ENCODE measurements at regions not wholly inside any gene's neighbourhood (a gene's known extent, or its start where the extent isn't known, plus 50 kb on each side); places are given as distances from the start of the nearest gene placed in this dataset.

DNA sequence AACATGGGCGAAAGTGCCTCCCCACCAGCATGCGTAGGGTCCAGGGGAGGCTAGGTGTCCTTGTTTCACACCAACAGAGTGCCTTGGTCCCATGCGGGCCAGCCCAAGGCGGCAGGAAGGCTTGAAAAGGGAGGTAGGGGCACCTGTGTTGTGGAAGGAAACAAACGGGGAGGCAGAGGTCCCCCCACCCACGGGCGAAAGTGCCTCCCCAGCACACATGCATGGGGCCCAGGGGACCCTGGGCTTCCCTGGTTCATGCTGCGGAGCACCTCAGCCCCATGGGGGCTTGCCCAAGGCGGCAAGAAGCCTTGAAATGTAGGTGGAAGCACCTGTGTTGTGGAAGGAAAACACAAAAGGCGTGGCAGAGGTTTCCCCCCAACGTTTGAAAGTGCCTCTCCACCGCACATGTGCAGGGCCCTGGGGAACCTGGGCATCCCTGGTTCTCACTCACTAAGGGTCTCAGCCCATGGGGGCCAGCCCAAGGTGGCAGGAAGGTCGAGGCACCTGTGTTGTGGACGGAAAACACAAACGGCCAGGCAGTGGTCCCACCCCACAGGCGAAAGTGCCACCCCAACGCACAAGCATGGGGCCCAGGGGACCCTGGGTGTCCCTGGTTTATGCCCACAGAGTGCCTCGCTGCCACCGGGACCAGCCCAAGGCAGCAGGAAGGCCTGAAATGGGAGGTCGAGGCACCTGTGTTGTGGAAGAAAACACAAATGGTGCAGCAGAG is 374.7 kb downstream of the ALG10 start:
- ATAC-seq: no peak
- intact Hi-C loops (cut with DNase I): no loop called here
- peak; percentile 11 for DNase-seq

DNA sequence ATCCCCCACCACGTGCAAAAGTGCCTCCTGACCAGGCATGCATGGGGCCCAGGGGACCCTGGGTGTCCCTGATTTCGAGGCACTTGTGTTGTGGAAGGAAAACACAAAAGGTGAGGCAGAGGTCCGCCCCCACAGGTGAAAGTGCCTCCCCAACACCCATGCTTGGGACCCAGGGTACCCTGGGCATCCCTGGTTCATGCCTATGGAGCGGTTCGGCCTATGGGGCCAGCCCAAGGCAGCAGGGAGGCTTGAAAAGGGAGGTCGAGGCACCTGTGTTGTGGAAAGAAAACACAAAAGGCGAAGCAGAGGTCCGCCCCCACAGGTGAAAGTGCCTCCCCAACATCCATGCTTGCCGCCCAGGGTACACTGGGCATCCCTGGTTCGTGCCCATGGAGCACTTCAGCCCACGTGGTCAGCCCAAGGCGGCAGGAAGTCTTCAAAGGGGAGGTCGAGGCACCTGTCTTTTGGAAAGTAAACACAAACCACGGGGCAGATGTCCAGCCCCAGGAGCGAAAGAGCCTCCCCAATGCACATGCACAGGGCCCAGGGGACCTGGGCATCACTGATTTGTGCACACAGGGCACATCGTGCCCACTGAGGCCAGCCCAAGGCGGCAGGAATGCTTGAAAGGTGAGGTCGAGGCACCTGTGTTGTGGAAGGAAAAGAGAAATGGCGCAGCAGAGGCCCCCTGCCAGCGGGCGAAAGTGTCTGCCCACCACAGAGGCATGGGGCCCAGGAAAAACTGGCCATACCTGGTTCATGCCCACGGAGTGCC is 375.5 kb downstream of the ALG10 start:
- intact Hi-C loops (cut with DNase I): no loop called here
- DNase-seq (peak; percentile 7), ATAC-seq (no peak)

DNA sequence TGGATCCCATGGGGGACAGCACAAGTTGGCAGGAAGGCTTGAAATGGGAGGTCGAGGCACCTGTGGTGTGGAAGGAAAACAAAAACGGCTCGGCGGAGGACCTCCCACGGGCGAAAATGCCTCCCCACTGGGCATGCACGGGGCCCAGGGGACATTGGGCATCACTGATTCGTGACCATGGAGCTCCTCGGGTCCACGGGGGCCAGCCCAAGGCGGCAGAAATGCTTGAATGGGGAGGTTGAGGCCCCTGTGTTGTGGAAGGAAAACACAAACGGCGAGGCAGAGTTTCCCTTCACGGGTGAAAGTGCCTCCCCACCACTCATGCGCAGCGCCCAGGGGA is 376.0 kb downstream of the ALG10 start:
- DNase-seq: peak; percentile 10
- intact Hi-C loops (cut with DNase I): no loop called here
- no peak for ATAC-seq

DNA sequence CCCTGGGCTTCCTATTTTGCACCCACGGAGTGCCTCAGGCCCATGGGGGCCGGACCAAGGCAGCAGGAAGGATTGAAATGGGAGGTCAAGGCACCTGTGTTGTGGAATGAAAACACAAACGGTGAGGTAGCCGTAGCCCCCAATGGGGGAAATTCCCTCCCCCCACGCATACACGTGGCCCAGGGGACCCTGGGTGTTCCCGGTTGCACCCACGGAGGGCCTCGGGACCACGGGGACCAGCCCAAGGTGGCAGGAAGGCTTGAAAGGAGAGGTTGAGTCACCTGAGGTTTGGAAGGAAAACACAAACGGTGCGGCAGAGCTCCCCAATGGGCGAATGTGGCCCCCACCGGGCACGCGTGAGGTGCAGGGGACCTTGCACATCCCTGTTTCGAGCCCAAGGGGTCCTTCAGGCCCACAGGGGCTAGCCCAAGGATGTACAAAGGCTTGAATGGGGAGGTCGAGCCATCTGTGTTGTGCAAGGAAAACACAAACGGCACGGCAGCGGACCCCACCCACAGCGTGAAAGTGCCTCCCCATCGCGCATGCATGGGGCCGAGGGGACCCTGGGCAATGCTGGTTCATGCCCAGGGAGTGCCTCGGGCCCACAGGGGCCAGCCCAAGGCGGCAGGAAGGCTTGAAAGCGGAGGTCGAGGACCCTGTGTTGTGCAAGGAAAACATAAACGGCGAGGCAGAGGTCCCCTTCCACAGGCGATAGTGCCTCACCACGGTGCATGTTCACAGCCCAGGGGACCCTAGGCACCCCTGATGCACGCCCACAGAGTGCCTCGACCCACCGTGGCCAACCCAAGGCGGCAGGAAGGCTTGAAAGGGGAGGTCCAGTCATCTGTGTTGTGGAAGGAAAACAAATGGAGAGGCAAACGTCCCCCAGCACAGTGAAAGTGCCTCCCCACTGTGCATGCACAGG is 376.7 kb downstream of the ALG10 start:
- intact Hi-C loops (cut with DNase I): no loop called here
- ATAC-seq: no peak
- peak; percentile 4 for DNase-seq

DNA sequence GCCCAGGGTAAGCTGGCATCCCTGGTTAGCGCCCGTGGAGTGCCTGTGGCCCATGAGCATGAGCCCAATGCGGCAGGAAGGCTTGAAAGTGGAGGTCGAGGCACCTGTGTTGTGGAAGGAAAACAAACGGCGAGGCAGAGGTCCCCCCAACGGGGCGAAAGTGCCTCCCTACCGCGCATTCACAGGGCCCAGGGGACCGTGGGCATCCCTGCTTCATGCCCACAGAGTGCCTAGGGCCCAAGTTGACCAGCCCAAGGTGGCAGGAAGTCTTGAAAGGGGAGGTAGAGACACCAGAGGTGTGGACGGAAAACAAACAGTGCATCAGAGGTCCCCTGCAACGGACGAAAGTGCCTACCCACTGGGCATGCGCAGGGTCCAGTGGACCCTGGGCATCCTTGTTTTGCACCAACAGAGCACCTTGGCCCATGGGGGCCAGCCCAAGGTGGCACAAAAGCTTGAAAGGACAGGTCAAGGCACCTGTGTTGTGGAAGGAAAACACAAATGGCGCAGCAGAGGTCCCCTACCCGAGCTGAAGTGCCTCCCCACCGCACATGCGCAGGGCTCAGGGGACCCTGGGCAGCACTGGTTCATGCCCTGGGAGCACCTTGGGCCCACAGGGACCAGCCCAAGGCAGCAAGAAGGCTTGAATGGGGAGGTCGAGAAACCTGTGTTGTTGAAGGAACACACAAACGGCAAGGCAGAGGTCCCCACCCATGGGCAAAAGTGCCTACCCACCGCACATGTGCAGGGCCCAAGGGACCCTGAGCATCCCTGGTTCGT is 377.5 kb downstream of the ALG10 start:
- DNase-seq: peak; percentile 4
- no peak for ATAC-seq
- intact Hi-C loops (cut with DNase I): no loop called here

DNA sequence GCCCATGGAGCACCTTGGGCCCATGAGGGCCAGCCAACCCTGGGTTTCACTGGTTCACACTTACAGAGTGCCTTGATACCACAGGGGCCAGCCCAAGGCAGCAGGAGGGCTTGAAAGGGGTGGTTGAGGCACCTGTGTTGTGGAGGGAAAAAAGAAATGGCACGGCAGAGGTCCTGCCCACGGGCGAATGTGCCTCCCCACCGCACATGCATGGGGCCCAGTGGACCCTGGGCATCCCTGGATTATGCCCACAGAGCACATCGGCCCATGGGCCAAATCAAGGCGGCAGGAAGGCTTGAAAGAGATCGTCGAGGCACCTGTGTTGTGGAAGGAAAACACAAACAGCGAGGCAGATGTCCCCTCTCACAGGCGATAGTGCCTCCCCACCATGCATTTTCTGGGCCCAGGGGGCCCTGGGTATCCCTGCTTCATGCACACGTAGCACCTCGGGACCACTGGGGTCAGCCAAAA is 378.1 kb downstream of the ALG10 start:
- intact Hi-C loops (cut with DNase I): no loop called here
- no peak for ATAC-seq
- DNase-seq: peak; percentile 8

DNA sequence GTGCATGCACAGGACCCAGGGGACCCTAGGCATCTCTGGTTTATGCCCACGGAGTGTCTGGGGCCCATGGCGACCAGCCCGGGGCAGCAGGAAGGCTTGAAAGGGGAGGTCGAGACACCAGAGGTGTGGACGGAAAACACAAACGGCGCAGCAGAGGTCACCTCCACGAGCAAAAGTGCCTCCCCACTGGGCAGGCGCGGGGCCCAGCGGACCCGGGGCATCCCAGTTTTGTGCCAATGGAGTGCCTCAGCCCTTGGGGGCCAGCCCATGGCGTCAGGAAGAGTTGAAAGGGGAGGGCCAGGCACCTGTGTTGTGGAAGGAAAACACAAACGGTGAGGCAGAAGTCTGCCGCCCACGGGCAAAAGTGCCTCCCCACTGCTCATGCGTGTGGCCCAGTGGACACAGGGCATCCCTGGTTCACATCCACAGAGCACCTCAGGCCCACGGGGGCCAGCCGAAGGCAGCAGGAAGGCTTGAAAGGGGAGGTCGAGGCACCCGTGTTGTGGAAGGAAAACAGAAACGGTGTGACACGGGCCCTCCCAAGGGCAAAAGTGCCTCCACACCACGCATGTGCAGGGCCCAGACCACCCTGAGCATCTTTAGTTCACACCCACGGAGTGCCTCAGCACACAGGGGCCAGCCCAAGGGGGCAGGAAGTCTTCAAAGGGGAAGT is 378.8 kb downstream of the ALG10 start:
- ATAC-seq: no peak
- intact Hi-C loops (cut with DNase I): no loop called here
- DNase-seq: peak; percentile 11

DNA sequence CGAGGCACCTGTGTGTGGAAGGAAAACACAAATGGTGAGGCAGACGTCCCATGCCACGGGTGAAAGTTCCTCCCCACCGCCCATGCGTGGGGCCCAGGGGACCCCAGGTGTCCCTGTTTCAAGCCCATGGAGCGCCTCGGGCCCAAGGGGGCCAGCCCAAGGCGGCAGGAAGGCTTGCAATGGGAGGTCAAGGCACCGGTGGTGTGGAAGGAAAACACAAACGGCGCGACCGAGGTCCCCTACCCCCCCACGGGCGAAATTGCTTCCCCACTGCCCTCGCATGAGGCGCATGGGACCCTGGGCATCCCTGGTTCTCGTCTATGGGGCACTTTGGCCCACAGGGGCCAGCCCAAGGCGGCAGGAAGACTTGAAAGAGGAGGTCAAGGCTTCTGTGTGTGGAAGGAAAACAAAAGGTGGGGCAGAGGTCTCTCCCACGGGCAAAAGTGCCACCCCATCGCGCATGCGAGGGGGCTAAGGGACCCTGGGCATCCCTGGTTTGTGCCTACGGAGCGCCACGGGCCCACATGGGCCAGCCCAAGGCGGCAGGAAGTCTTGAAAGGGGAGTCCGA is 379.4 kb downstream of the ALG10 start:
- no peak for ATAC-seq
- peak; percentile 10 for DNase-seq
- intact Hi-C loops (cut with DNase I): no loop called here

DNA sequence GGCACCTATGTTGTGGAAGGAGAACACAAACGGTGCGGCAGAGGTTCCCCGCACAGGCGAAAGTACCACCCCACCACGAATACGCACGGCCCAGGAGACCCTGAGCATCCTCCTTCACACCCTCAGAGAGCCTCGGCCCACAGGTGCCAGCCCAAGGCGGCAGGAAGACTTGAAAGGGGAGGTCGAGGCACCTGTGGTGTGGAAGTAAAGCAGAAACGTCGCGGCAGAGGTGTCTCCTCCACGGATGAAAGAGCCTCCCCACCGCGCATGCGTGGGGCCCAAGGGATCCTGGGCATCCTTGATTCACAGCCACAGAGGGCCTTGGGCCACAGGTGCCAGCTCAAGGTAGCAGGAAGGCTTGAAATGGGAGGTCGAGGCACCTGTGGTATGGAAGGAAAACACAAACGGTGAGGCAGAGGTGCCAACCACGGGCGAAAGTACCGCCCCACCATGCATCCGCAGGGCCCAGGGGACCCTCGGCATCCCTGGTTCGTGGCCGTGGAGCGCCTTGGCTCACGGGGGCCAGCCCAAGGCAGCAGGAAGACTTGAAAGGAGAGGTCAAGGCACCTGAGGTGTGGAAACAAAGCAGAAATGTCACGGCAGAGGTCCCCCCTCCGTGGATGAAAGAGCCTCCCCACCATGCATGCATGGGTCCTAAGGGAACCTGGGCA is 380.1 kb downstream of the ALG10 start:
- ATAC-seq: no peak
- peak; percentile 16 for DNase-seq
- intact Hi-C loops (cut with DNase I): no loop called here

DNA sequence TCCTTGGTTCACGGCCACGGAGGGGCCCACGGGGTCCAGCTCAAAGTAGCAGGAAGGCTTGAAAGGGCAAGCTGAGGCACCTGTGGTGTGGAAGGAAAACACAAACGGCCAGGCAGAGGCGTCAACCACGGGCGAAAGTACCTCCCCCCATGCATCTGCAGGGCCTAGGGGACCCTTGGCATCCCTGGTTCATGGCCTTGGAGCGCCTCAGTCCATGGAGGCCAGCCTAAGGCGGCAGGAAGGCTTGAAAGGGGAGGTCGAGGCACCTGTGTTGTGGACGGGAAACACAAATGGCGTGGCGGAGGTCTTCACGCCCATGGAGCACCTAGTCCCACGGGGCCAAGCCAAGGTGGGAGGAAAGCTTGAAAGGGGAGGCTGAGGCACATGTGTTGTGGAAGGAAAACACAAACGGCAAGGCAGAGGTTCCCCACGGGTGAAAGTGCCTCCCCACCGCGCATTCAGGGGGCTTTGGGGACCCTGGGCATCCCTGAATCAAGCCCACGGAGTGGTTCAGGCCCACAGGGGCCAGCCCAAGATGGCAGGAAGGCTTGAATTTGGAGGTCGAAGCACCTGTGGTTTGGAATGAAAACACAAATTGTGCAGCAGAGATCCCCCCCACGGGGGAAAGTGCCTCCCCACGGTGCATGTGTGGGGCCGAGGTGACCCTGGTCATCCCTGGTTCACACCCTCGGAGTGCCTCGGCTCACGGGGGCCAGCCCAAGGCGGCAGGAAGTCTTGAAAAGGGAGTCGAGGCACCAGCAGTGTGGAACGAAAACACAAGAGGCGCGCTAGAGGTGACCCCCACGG is 380.8 kb downstream of the ALG10 start:
- peak; percentile 14 for DNase-seq
- ATAC-seq: no peak
- intact Hi-C loops (cut with DNase I): no loop called here

DNA sequence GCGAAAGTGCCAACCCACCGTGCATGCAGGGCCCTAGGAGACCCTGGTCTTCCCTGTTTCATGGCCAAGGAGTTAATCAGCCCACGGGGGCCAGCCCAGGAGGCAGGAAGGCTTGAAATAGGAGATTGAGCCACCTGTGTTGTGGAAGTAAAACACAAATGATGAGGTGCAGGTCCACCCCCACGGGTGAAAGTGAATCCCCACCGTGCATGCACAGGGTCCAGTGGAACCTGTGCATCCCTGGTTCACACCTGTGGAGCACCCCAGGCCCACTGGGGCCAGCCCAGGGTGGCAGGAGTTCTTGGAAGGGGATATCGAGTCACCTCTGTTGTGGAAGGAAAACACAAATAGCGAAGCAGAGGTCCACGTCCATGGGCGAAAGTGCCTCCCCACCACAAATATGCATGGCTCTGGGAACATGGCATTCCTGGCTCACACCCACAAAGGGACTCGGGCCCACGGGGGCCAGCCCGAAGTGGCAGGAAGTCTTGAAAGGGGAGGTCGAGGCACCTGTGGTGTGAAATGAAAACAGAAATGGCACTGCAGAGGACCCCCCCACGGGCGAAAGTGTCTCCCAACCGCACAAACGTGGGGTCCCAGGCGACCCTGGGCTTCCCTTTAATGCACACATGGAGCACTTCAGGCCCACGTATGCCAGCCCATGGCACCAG is 381.5 kb downstream of the ALG10 start:
- DNase-seq (peak; percentile 12), ATAC-seq (no peak)
- intact Hi-C loops (cut with DNase I): no loop called here

DNA sequence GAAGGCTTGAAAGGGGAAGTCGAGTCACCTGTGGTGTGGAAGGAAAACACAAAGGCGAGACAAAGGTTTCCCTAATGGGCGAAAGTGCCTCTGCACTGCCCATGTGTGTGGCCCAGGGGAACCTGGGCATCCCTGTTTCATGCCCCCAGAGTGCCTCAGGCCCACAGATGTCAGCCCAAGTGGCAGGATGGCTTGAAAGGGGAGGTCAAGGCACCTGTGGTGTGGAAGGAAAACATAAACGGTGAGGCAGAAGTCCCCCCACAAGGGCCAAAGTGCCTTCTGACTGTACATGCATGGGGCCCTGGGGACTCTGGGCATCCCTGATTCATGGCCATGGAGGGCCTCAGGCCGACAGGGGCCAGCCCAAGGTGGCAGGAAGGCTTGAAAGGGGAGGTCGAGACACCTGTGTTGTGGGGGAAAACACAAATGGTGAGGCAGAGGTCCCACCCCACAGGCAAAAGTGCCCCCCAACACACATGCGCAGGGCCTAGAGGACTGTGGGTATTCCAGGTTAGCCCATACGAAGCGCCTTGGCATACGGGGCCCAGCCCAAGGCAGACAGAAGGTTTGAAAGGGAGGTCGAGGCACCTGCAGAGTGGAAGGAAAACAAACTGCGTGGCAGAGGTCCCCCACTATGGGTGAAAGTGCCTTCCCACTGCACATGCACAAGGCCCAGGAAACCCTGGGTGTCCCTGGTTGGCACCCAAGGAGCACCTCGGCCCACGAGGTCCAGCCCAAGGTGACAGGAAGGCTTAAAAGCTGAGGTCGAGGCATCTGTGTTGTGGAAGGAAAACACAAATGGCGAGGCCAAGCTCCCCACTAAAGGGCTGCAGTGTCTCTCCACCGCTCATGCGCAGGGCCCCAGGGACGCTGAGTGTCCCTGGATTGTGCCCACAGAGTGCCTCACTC is 382.3 kb downstream of the ALG10 start:
- ATAC-seq (no peak), DNase-seq (peak; percentile 4)
- intact Hi-C loops (cut with DNase I): no loop called here

DNA sequence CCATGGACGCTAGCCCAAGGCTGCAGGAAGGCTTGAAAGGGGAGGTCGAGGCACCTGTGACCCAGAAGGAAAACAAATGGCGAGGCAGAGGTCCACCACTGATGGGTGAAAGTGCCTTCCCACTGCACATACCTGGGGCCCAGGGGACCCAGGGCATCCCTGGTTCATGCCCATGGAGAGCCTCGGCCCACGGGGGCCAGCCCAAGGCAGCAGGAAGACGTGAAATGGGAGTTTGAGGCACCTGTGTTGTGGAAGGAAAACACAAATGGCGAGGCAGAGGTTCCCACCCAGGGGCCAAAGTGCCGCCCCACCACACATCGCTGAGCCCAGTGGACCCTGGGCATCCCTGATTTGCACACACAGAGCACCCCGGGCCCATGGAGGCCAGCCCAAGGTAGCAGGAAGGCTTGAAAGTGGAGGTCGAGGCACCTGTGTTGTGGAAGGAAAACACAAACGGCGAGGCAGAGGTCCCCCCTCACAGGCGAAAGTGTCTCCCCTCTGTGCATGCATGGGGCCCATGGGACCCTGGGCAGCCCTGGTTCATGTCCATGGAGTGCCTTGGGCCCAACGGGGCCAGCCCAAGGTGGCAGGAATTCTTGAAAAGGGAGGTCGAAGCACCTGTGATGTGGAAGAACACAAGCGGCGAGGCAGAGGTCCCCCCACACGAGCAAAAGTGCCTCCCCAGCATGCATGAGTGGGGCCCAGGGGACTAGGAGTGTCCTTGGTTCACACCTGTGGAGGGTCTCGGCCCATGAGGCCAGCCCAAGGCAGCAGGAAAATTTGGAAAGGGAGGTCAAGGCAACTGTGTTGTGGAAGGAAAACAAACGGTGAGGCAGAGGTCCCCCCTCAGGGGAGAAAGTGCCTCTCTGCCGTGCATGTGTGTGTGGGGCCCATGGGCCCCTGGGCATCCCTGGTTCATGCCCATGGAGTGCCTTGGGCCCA is 383.3 kb downstream of the ALG10 start:
- DNase-seq (peak; percentile 11), ATAC-seq (no peak)
- intact Hi-C loops (cut with DNase I): no loop called here

All from left cardiac atrium (tissue), 4 donors.